Head of caudate nucleus (tissue), 42 donors: ENCODE measurements at regions not wholly inside any gene's neighbourhood (a gene's known extent, or its start where the extent isn't known, plus 50 kb on each side); places are given as distances from the start of the nearest gene placed in this dataset.
A peak's percentile ranks its signal among the peaks of the same experiment; 100 is the strongest.

Source experiments
- DNase-seq, 42 donors: peaks; one replicate each; pipeline versions ENCODE4 v3.0.0 to v3.0.0-alpha.2; 2020 to 2021; ENCODE audit warnings: mixed read lengths in 7 of 42
- intact Hi-C: fragments of 100-400 bp; cut with DNase I; formaldehyde crosslinking; loops from one replicate; pipeline ENCODE4 v1.15.0; 2022

DNA sequence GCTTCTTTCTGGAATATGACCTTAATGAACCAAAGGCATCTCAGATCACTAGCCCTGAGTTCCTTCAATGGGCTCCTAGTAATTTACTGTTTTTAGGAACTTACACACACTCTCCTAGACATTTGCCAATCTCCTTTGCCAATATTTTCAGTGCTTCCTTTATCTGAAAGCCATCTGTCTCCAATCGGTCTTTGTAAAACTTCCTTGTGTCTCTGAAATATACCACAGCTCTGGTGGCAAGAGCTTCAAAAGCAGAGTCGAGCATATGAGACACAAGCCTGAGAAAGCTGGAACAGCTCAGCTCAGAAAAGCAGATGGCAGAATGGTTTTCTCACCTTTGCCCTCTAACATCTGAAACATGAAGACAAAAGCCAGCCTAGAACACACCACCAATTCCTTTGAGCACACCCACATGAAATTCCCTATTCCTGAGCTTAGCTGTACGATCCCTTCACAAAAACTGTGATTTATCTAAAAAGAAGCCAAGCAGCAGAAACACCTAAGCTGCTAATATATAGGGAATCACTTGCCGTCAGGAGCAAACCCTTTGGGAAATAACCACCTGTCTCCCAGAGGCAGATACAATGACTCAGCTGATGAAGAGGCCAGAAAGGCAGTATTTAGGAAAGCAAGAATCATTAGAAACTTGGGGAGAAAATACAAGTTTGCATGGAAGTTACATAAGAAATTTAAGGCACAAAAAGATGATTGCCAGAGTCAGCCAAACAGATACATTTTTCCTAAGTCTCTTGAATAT is 70.2 kb upstream of the ANK3 start:
- intact Hi-C loops: no loop called here
- peak in 1 of 42 donors; percentile 40 for DNase-seq

DNA sequence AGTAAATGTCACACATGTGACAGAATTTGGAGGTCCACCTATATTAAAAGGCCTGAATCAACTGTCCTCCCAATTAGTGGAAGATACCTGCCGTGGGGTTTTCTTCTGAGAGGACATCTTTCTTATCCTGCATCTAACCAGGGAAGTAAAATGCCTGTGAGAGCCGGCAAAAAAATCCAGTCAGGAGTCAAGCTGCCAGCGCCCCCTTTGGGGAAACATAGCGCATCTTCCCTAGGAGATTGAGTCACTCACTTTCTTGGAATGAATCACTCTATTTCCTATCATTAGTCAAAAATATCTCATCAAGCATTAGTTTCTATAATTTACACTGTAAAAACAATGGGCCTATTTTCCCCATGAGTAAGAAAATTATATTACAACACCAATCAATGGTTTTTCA is 66.4 kb upstream of the ANK3 start:
- peak in 15 of 42 donors; percentile 28 to 66 (median 49) for DNase-seq
- intact Hi-C loops: no loop called here

DNA sequence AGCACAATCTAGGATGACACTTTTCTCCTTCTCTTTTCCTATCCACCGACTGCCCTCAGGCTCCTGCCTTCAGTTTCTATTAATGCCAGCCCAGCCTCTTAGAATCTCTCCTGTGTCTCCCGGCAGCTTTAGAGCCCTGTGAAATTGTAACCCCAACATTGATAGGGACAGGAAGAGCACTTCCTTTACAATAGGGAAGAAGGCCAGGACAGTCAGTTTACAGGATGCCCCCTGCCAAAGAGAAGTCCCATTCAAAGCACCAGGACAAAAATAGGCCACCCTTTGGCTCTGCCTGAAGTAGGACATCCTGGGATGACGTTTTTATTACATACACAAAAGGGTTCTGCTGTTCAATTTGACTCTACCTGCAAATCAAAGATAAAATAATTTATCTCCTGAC is 64.7 kb upstream of the ANK3 start:
- peak in 1 of 42 donors; percentile 43 for DNase-seq
- intact Hi-C loops: no loop called here

DNA sequence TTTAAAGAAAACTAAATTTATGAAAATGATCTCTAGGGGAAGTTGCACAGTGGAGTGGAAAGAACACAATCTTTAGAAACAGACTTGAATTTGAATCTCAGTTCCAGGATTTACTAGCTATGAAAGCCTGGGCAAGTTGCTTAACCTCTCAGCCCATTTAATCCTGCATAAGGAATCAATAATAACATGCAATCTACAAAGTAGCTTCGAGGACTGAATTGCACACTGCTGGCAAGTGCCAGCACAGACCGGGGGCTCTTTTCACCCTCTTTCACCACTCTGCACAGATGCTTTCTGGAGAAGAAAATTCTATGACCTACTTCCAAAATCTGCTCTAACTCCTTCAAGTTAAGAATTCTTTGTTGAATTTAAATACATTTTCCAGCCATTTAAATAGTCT is 63.4 kb upstream of the ANK3 start:
- peak in 1 of 42 donors; percentile 43 for DNase-seq
- intact Hi-C loops: no loop called here

DNA sequence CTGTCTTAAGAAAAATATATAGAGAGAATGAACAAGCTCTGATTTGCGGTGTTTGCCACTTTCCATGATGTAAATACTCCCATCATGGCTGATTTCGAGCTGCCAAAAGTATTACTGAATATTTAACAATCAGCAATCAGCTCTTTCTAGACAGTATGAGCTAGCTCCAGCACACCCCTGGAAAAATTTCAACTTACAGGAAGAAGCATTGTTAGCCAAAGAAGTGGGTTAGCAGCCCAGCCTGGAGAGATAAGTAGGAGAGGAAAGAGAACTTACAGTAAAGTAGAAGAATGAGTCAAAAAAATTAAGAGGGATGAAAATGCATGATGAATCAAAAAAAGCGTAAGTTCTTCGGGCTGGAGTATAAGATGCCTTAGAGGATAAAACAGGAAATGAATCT is 60.6 kb upstream of the ANK3 start:
- no peak for DNase-seq
- intact Hi-C loops: no loop called here

DNA sequence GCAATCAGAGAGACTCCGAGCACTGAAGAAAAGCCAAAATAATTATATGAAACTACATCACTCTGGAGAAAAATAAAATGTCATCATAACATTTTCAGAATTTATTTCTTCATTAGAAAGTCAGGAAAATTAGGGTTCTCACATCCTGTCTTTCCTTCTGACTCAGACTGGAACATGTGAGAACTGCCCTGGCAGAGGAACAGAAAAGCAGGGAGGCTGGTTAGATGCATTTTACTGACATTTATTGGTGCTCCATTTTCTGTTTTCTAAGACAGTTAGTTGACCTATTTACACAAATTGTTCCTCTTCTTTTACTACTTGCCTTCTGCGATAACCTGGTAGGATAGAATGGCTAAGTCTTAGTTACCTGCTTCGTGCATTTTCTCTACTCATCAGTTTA is 58.6 kb upstream of the ANK3 start:
- no peak for DNase-seq
- intact Hi-C loops: loop anchor here (5.0 to 10.0 kb wide), 3 partner anchors 117 to 346 kb away; no protein-coding TSS in a partner anchor

DNA sequence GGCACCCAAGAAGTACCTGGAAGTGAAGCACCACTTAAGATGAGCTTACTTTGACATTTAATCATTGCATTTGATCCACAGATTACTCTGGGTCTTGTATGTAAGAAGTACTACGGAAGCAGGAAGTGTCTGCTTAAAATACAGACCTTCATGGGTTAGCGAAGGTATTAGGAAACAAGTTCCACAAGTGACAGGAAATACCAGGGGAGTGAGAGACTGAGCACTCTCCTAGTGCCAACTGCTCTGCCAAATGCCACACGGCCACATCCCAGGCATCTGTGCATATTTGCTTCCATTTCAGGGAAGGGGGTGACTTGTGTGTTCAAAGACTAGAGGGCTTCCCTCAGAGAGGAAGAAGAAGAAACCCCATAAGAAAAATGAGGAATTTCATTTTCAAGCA is 57.2 kb upstream of the ANK3 start:
- no peak for DNase-seq
- intact Hi-C loops: loop anchor here (5.0 to 10.0 kb wide), 3 partner anchors 118 to 345 kb away; no protein-coding TSS in a partner anchor

DNA sequence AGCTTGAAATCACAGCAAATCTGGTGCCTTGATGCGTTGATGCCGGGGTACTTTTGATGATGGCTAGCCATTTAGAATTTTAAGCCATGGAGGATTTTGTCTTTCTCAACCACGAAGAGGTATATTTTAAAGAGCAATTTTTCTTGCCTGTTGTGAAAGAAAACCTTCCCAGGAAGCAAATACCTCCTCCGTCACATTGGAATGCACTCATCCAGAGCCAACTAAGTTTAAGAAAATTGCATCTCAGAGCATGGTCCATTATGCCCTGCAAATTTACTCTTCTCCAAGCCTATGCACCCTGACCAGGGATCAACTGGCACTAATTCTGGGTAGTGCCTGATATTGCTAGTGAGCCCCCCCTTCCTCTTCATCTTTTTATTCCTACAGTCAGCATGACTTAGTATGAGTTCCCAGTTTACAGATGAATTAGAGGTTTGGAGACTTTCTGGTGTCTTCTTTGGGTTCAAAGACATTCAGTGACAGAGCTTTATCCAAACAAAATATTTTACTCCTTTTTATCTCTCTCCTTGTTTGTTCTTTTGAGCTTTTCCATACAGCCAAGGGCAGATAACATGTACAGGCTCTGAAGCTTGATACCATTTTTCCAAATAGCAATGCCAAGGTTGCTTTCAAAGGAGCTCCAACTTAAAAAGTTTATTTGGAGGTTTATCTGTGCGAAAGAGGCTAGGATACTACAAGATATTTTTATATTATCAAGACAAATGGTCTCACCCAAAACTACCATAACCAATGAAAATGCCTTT is 56.6 kb upstream of the ANK3 start:
- intact Hi-C loops: loop anchor here (5.0 to 10.0 kb wide), 3 partner anchors 119 to 344 kb away; no protein-coding TSS in a partner anchor
- DNase-seq: no peak

DNA sequence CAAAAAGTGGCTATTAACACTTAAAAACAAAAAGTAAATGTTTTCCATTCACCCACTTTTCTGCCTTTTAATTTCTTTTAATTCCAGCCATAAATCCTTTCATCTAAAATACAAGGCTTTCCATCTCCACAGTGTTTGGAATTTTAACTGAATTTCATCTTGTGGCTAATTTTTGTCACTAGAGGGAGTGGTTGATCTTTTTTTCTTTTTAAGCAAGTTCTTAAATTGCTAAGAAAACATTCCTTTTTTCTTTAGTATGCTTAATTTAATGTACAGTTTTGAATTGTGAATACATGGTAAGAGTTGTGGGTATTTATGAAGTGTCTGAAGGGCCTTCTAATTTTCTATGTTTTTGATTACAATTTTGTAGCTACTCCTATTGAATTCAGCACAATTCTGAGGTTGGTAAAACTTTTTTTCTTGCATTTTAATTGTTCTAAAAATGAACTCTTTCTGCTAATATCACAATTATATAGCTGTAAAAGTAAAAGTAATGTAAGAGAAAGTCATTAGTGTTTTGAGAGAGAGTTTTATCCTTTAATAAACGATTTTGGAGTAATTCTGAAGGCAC is 54.9 kb upstream of the ANK3 start:
- intact Hi-C loops: loop anchor here (5.0 to 10.0 kb wide), 3 partner anchors 120 to 342 kb away; no protein-coding TSS in a partner anchor
- no peak for DNase-seq

DNA sequence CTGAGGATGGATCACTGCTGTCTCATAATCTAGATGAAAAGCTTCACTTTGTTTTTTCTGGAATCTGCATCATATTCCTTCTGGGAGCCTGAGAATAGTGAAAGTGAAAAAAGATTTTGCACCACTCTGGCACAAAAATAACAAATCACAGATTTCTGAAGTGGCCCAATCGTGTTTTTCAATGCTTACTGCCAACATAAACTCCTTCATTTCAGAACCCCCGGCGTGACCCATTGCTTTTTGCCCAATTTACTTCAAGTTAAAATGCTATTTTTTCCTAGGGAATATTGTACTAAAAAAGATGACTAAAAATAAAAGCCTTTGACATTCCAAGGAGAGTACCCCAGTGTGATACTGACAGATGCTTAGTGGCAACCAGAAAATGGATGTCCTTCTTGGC is 53.7 kb upstream of the ANK3 start:
- intact Hi-C loops: loop anchor here (10.0 kb wide), 2 partner anchors 121 to 201 kb away; no protein-coding TSS in a partner anchor
- no peak for DNase-seq

DNA sequence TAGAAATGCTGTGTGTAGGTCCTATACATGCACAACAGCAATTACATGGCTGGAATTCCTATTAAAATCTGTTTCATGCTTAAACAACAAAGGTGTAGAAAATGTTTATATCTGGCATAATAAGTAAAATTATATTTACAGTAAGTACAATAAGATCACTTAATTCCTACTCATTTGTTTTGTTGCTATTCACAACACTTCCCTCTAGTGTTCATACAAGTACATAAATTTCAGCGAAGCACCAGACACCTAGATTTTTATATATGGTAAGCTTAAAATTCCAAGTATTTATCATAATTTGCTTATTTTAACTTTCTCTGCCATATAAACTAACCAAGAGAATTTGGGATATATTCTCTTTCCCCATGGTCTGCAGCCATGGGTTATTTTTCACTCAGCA is 51.8 kb upstream of the ANK3 start:
- intact Hi-C loops: loop anchor here (10.0 kb wide), 2 partner anchors 123 to 203 kb away; no protein-coding TSS in a partner anchor
- no peak for DNase-seq

DNA sequence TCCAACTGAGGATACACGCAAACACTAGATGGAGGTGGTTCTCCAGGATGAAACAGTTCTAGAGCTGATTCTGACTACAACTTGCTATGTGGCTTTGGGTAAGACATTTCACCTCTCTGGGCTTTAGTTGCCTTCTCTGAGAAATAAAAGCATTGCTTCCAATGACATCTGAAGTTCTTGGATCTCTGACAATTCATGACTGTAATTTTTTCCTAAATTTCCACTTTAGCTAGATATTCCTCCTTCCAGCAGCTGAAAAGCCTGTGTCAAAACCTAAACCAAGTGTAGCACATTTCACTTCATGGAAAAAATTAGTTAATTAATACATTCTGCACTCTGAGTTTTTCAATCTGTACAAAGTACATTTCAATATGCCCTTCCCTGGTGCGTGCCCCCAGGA is 50.0 kb upstream of the ANK3 start:
- DNase-seq: no peak
- intact Hi-C loops: loop anchor here (10.0 kb wide), 3 partner anchors 125 to 235 kb away; no protein-coding TSS in a partner anchor
